Right atrium auricular region (tissue), 2 donors: ENCODE measurements at regions not wholly inside any gene's neighbourhood (a gene's known extent, or its start where the extent isn't known, plus 50 kb on each side); places are given as distances from the start of the nearest gene placed in this dataset.
"Not testable (repeated sequence)": the region's sequence is repeated elsewhere in the genome, so short reads cannot be mapped to it uniquely, and the experiment has no call there.

ENCODE experiments used
- DNase-seq: peaks from one replicate; pipeline ENCODE4 v3.0.0-alpha.2; 2019; ENCODE audit warnings: low spot score
- H3K27ac ChIP-seq, 2 donors: fragments of 200-600 bp; sonication (generic); 1 replicate in 1 of 2; 2 replicates in 1 of 2; pipeline ENCODE4 v1.5.1; 2016 to 2019
- H3K27me3 ChIP-seq, 2 donors: fragments of 200-600 bp; sonication (generic); one replicate each; pipeline versions ENCODE4 v1.5.1 to v1.6.0; 2017 to 2019
- H3K36me3 ChIP-seq: fragments of 200-600 bp; sonication (generic); one replicate; pipeline ENCODE4 v1.5.1; 2016
- H3K4me1 ChIP-seq, 2 donors: fragments of 200-600 bp; sonication (generic); one replicate each; pipeline versions ENCODE4 v1.5.1 to v1.6.0; 2017 to 2019
- H3K4me3 ChIP-seq, 2 donors: fragments of 200-600 bp; sonication (generic); 1 replicate in 1 of 2; 2 replicates in 1 of 2; pipeline ENCODE4 v1.5.1; 2017 to 2019; ENCODE audit warnings: mild to moderate bottlenecking in 1 of 2, moderate library complexity in 1 of 2
- H3K9me3 ChIP-seq, 2 donors: fragments of 200-600 bp; sonication (generic); one replicate each; pipeline ENCODE4 v1.5.1; 2019
- CTCF ChIP-seq, 2 donors: fragments of 200-600 bp; sonication (generic); IDR thresholded peaks; one replicate each; pipeline ENCODE4 v1.5.1; 2019; ENCODE audit warnings: antibody characterized with exemption in 2 of 2

GRCh38 chr14:84998216-84998615, 531.7 kb upstream of the FLRT2 start:
- H3K36me3 ChIP-seq, result no peaks in the 10 kb centered on the region

GRCh38 chr14:85002846-85003245, 527.1 kb upstream of the FLRT2 start:
- Histone ChIP-seq H3K27me3 (no peaks in the 10 kb centered on the region), H3K4me3 (no peak overlapping the region), H3K4me1 (no peaks in the 10 kb centered on the region), H3K27ac (no peak overlapping the region), H3K9me3 (no peaks in the 10 kb centered on the region), H3K36me3 (no peaks in the 10 kb centered on the region)
- TF ChIP-seq CTCF (IDR thresholded peaks at IDR 0.05), result no peak
- DNase-seq, result no peak

More at GRCh38 chr14:84998216-84998615, 531.7 kb upstream of the FLRT2 start:
- H3K27ac ChIP-seq, result no peak overlapping the region
- no peaks in the 10 kb centered on the region for H3K4me1 ChIP-seq
- no peaks in the 10 kb centered on the region for H3K9me3 ChIP-seq
- TF ChIP-seq CTCF (IDR thresholded peaks at IDR 0.05), result no peak
- no peak for DNase-seq
- no peak overlapping the region for H3K4me3 ChIP-seq
- no peaks in the 10 kb centered on the region for H3K27me3 ChIP-seq

- H3K4me1 ChIP-seq, result no peaks in the 10 kb centered on the region
- no peak overlapping the region for H3K27ac ChIP-seq
- no peak overlapping the region for H3K4me3 ChIP-seq
- no peaks in the 10 kb centered on the region for H3K27me3 ChIP-seq
- TF ChIP-seq CTCF (IDR thresholded peaks at IDR 0.05), result no peak
- no peaks in the 10 kb centered on the region for H3K36me3 ChIP-seq
- H3K9me3 ChIP-seq, result no peaks in the 10 kb centered on the region
- DNase-seq, result no peak
These were observed 526.1 kb upstream of the FLRT2 start for GRCh38 chr14:85003805-85004204.

- Histone ChIP-seq H3K4me3 (no peak overlapping the region), H3K27me3 (no peaks in the 10 kb centered on the region), H3K9me3 (no peaks in the 10 kb centered on the region), H3K4me1 (no peaks in the 10 kb centered on the region), H3K36me3 (no peaks in the 10 kb centered on the region), H3K27ac (no peak overlapping the region)
- no peak for DNase-seq
- TF ChIP-seq CTCF (IDR thresholded peaks at IDR 0.05), result no peak
These were observed 520.4 kb upstream of the FLRT2 start for GRCh38 chr14:85009506-85009905.

- TF ChIP-seq CTCF (IDR thresholded peaks at IDR 0.05), result no peak
- DNase-seq, result no peak
- Histone ChIP-seq H3K9me3 (no peaks in the 10 kb centered on the region), H3K27me3 (no peaks in the 10 kb centered on the region), H3K36me3 (no peaks in the 10 kb centered on the region), H3K4me3 (no peak overlapping the region), H3K27ac (no peak overlapping the region), H3K4me1 (no peaks in the 10 kb centered on the region)
These were observed 519.8 kb upstream of the FLRT2 start for GRCh38 chr14:85010186-85010585.

- H3K36me3 ChIP-seq, result no peaks in the 10 kb centered on the region
- TF ChIP-seq CTCF (IDR thresholded peaks at IDR 0.05), result no peak
- no peak overlapping the region for H3K4me3 ChIP-seq
- no peaks in the 10 kb centered on the region for H3K27me3 ChIP-seq
- DNase-seq, result no peak
- no peaks in the 10 kb centered on the region for H3K9me3 ChIP-seq
- no peak overlapping the region for H3K27ac ChIP-seq
- H3K4me1 ChIP-seq, result no peaks in the 10 kb centered on the region
These were observed 513.4 kb upstream of the FLRT2 start for GRCh38 chr14:85016496-85016895.

GRCh38 chr14:85023866-85024265, 506.1 kb upstream of the FLRT2 start:
- not testable (repeated sequence) for H3K4me3 ChIP-seq, H3K36me3 ChIP-seq, H3K4me1 ChIP-seq, H3K27me3 ChIP-seq, H3K27ac ChIP-seq, H3K9me3 ChIP-seq, DNase-seq
